ENCODE measurements at regions not wholly inside any gene's neighbourhood (a gene's known extent, or its start where the extent isn't known, plus 50 kb on each side); places are given as distances from the start of the nearest gene placed in this dataset.

DNA sequence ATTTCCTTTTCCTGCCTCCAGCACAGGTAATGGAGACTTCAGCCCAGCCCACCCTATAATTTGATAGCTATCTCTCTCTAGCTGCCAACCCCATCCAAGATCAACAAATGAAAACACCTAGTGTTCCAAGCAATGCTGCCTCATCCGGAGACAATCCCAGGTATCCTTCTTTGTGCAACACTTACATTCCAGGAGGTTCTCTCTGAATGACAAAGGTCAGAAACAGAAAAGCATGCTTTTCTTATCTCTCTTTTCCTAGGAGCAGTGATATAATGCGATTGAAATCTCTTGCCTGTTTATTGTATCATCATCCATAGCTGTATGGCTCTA, 699.3 kb downstream of the INHBA start:
- no peak for TF ChIP-seq CREB1 (IDR thresholded peaks at IDR 0.05)
- TF ChIP-seq HDAC6 (IDR thresholded peaks at IDR 0.05; ENCODE audit: low read depth, low read length), result no peak
- no peak for TF ChIP-seq RBBP5 (IDR thresholded peaks at IDR 0.05; ENCODE audit: borderline replicate concordance, low read depth, low read length)
- TF ChIP-seq, protein P1, sequence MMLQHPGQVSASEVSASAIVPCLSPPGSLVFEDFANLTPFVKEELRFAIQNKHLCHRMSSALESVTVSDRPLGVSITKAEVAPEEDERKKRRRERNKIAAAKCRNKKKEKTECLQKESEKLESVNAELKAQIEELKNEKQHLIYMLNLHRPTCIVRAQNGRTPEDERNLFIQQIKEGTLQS (IDR thresholded peaks at IDR 0.05; ENCODE audit: insufficient read depth, low read depth, low read length), result no peak
- no peak for TF ChIP-seq POLR2A (IDR thresholded peaks at IDR 0.05; ENCODE audit: control extremely low read depth in 1 of 2, low read depth in 2 of 2, low read length in 2 of 2)
